ENCODE measurements at regions not wholly inside any gene's neighbourhood (a gene's known extent, or its start where the extent isn't known, plus 50 kb on each side); places are given as distances from the start of the nearest gene placed in this dataset.

- TF ChIP-seq, protein P1, sequence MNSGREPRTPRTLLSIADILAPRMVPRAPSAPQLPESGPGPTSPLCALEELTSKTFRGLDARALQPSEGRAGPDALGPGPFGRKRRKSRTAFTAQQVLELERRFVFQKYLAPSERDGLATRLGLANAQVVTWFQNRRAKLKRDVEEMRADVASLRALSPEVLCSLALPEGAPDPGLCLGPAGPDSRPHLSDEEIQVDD (CRISPR knock-in tag; IDR thresholded peaks at IDR 0.05; ENCODE audit: borderline replicate concordance) = no peak
- TF ChIP-seq ZNF503 (CRISPR knock-in tag; IDR thresholded peaks at IDR 0.05) (no peak), POLR2A (IDR thresholded peaks at IDR 0.05; ENCODE audit: insufficient read depth in 1 of 2, low read depth in 2 of 2, low read length in 2 of 2) (no peak), FOXA3 (CRISPR knock-in tag; IDR thresholded peaks at IDR 0.05) (no peak), KLF13 (CRISPR knock-in tag; IDR thresholded peaks at IDR 0.05) (no peak)
- TF ChIP-seq, protein P2, sequence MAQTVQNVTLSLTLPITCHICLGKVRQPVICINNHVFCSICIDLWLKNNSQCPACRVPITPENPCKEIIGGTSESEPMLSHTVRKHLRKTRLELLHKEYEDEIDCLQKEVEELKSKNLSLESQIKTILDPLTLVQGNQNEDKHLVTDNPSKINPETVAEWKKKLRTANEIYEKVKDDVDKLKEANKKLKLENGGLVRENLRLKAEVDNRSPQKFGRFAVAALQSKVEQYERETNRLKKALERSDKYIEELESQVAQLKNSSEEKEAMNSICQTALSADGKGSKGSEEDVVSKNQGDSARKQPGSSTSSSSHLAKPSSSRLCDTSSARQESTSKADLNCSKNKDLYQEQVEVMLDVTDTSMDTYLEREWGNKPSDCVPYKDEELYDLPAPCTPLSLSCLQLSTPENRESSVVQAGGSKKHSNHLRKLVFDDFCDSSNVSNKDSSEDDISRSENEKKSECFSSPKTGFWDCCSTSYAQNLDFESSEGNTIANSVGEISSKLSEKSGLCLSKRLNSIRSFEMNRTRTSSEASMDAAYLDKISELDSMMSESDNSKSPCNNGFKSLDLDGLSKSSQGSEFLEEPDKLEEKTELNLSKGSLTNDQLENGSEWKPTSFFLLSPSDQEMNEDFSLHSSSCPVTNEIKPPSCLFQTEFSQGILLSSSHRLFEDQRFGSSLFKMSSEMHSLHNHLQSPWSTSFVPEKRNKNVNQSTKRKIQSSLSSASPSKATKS (CRISPR knock-in tag; IDR thresholded peaks at IDR 0.05) = no peak
These were observed 456.9 kb downstream of the PRELID2 start for GRCh38 chr5:145378226-145378625.

Measured in HepG2 (cell line).